ENCODE measurements at regions not wholly inside any gene's neighbourhood (a gene's known extent, or its start where the extent isn't known, plus 50 kb on each side); places are given as distances from the start of the nearest gene placed in this dataset.
A peak's percentile ranks its signal among the peaks of the same experiment; 100 is the strongest.

DNA sequence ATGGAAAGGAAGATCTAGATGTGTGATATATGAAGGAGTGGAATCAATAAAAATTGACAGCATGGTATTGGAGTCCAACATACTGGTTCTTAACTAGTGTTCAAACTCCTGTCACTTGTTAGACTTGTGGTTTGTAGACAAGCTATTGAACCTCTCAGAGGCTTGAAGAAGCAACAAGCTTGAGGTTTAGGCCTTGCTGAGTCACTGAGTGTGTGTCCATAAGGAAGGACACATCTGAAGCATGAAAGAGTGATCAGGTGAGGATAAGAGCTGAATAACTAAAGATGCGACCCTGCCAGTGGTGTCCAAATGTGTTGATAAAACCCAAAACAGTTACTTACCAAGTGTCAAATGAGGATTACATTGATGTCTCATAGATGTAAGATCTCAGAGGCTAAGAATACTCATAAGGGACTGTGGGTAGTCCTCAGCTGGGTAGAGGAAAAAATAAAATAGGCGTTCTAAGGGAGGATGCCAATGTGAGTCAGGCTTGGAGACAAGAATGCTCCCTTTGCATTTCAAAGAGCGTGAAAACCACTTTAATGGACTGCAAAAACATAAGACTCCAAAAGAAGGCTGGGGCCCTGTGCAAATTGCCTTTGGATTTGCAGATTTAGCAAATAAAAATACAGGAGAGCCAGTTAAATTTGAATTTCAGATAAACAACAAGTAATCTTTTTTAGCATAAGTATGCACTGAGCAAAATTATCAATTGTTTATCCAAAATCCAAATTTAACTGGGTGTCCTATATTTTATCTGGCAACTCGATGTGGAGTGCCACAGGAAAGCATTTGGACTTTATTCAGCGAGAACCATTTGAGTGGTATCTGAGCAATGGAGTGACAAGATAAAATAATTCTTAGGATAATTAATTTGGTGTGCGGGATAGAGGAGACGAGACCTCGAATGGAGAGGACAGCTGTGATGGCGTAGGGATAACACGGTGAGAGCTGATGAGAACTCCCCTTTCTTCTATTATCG is 757.3 kb upstream of the WWC1 start:
- DNase-seq (ENCODE audit: extremely low read depth in 1 of 11, low read depth in 9 of 11, low spot score in 4 of 11) = no peak

DNA sequence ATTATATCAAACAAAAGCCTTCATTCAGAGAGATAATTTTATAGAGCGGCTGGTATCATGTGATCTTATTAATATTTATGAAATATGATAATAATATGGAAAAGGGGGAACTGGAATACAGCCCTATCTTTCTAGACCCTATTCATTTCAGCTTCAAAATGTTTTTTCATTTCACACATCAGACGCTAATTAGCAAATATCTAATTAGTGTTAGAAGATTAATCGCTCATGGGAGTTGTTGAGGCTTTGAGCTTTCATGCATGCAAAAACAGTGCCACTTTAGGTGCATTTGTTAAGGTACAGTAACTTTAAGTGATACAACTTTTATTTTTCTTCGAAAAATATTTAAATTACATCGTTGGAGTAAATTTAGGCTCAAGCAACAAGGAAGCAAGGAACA is 751.7 kb upstream of the WWC1 start:
- DNase-seq (ENCODE audit: extremely low read depth in 1 of 11, low read depth in 9 of 11, low spot score in 4 of 11) = no peak

DNA sequence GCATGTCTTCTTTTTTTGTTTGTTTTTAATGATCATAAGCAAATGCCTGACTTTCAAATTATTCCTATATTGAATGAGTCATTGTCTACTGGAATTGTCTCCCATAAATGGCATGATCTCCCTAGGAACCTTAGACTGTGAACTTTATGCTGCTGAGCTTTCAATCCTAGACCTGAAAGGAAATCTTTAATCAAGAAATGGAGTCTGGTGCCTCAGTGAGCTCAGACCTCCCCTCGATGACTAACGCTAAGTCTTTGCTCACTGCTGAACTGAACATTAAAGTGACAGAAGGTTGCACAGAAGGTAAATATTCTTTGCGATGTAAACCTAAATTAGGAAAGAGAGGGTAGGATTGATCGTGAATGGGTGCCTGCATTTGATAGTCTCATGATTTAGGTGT is 745.2 kb upstream of the WWC1 start:
- no peak for DNase-seq (ENCODE audit: extremely low read depth in 1 of 11, low read depth in 9 of 11, low spot score in 4 of 11)

DNA sequence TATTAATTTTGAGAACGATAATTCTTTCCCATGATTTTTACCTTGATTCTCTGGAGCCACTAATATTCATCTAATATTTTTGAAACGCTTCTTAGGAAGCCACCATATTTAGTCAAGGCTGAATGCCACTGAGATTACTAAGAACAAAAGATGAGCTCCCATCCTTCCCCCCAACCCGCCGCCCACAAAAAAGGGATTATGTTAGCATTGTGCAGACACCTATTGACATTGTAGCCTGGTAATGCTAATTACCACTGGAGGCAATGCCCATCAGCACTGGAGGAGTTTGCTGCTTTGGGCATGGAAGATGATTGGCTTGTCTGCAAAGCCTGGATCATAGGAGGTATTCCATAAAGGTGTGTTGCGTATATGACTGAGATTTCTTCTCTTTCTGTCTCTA is 739.1 kb upstream of the WWC1 start:
- DNase-seq (ENCODE audit: extremely low read depth in 1 of 11, low read depth in 9 of 11, low spot score in 4 of 11) = no peak

DNA sequence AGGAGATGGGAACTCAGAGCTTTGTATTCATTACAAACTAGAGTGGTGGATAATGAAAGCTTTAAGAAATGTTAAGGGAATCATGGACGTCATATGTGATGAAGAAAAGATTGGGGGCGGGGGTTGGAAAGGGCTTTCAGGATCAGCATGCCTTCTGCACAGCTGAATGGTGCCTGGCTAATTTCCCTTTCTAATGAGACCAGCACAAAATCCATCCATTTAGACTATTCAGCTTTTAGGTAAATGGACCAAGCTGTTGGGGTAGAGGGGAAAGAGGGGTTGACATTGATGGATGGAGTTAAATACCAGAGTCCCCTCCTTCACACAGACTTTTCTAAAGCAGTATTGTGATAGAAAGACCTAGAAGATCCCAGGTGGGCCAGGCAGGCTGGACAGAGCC is 737.9 kb upstream of the WWC1 start:
- DNase-seq (ENCODE audit: extremely low read depth in 1 of 11, low read depth in 9 of 11, low spot score in 4 of 11) = no peak

DNA sequence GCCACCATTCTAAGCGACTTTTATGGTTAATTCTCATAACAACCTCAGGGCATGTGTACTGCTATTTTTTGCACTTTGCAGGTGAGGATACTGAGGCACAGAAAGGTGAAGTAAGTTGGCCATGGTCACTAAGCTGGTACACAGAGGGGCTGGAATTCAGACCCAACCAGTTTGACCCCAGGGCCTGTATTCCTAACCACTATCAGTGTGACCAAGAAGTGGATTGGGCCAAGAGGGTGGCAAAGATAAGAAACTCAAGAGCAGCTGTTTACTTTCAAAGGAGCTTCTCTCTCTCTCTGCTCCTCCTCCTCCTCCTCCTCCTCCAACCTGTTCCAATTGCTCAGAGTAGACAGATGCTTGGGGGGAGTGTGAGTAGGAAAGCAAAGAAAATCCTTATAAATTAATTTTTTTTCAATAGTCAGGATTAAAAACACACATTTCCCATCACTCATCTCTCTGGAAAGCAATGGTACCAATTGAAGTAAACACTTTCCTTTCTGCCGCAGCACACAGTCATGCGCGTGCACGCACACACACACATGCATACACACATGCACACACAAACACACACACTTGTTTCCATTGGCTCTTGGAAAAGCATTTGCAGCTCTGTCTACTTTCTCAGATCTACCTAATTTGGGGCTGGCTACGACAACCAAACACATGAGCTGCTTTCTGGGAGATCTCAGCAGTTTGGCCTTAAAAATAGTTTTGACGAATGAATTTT is 736.7 kb upstream of the WWC1 start:
- DNase-seq (ENCODE audit: extremely low read depth in 1 of 11, low read depth in 9 of 11, low spot score in 4 of 11) = no peak

DNA sequence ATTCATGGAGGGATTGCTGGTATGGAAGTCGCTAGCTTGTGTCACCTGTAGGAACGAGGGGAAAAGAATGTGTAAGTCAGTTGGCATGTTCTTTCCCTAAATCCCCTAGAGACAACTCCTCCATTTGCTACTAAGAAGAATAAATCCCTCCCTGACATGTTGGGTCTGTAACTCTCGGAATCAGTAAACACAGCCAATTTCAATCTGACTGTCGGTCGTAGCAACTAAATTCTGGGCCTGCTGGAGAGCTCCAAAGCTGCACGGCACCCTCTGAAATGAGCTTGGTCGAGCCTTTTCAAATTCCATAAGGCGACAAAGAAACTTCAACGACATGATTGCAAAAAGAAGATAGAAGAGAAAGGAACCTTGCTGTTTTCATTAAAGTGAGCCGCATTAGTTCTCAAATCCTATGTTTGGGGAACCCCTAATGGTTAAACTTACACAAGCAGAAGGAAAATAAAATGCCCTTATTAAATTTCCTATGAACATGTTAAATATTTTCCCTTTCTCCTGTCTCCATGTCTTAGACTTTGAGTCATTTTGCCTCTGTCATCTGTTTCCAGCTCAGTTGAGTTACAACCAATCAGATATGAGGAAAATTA is 735.8 kb upstream of the WWC1 start:
- DNase-seq (ENCODE audit: extremely low read depth in 1 of 11, low read depth in 9 of 11, low spot score in 4 of 11) = no peak

DNA sequence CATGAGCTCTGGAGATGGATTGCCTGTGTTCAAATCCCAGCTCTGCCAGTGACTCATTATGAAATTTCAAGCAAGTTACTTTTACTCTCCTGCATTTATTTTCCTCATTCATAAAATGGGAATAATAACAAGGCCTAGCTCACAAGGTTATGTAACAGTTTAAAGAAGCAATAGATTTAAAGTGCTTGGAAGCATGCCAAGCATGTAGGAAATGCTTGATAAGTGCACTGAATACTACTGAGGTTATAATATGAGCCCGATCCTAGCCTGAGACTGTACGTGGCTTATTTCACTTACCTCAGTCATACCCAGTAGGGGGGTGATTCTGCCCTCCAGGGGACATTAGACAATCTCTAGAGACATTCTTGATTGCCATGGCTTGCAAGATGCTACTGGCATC is 734.1 kb upstream of the WWC1 start:
- no peak for DNase-seq (ENCODE audit: extremely low read depth in 1 of 11, low read depth in 9 of 11, low spot score in 4 of 11)

DNA sequence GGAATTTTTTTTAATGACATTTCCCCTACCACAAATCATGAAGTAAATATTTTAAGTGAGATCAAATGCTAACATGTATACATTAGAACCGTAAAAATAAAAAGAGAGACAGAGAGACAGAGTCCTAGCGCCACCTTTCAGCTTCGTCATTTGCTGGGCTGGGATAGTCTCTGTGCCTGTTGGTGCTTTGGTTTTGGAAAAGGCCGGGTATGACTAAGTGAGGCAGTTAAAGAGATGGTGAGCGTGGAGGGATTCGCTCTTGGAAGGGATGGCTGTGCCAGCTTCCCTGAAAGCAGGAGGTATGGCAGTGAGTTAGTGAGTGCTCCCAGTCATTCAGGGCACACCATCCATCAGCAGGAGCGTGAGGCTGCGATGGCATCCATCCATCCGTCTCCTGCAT is 729.6 kb upstream of the WWC1 start:
- DNase-seq (ENCODE audit: extremely low read depth in 1 of 11, low read depth in 9 of 11, low spot score in 4 of 11) = no peak

DNA sequence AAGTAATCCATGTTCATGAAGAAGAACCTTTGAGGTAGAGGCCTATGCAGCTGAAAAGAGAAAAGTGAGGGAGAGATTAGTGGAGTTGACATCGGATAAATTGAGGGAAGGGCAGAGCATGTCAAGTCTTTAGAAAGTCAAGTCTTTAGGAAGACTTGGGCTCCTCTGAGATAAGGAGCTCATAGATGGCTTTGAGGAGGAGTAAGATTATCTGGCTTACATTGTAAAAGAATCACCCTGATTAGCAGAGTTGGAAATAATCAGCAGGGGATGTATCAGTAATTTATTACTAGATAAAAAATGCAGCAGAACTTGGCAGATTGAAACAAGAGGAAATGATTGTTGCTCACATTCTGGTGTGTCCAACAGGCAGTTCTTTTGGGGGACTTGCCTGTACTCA is 727.2 kb upstream of the WWC1 start:
- DNase-seq (ENCODE audit: extremely low read depth in 1 of 11, low read depth in 9 of 11, low spot score in 4 of 11) = no peak

DNA sequence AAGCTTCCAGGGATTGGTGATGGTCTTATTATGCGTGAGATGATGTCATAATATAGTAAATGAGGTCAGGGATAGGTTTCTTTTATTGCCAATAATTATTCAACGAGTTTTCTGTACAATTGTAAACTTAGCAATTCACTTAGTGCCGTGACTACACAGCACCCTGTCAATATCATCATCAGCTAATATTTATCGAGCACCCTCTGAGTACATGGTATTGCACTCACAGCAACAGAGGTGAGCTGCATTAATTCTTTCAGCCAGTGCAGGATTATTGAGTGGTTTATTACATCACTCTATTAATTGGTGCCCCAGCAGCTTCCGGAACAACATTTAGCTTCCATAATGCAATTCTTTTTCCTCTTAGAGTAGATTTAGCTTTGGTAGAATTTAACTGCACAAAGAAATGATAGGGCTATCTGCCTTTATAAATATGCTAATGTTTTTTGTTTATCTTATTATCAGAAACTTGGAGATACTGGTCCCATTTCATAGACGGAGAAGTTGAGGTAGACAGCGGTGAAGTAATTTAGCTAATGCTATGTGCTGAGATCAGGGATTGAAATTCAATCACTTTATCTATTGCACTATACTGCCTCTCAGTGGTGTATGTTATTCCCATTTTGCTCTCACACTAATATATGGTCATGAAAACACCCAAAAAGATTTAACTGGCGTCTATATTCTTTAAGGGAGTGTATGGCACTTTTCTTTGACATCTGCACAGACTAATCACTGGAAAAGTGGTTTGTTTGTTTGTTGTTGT is 726.1 kb upstream of the WWC1 start:
- DNase-seq (ENCODE audit: extremely low read depth in 1 of 11, low read depth in 9 of 11, low spot score in 4 of 11) = no peak

DNA sequence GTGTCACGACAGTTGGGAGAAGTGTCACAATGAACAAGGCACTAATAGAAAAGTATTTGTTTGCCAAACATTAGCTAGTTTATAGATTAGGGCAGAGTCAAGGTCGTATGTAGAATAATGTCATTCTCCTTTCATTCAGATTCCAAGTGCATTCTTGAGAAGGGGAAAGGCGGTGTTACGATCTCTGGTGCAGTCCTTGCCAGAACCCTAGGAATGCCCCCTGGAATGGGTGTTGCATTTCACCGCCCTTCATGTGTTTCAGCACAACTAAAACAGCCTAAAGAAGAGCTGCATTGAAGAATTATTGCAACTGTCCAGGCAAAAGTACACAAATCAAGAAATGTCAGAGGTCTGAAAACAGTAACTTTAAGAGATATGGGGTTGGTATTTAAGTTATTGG is 721.0 kb upstream of the WWC1 start:
- no peak for DNase-seq (ENCODE audit: extremely low read depth in 1 of 11, low read depth in 9 of 11, low spot score in 4 of 11)

DNA sequence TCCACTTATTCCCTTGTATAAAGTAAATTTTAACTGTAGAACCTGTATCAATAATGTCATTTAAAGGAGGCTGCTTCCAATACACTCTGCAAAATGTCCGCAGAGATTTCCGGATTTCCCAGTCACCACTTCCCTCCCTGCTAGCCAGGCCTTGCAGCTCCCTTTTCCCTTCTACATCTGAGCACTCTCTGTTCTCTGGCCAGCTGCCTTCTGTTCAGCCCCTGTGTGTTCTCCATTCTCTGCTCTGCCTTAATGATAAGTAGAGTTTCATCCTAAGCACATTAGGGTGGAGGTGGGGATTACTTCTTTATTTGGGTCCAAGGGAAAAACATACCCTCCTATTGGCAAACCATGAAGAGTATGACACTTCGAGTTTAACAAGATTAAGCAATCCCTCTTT is 719.6 kb upstream of the WWC1 start:
- no peak for DNase-seq (ENCODE audit: extremely low read depth in 1 of 11, low read depth in 9 of 11, low spot score in 4 of 11)

DNA sequence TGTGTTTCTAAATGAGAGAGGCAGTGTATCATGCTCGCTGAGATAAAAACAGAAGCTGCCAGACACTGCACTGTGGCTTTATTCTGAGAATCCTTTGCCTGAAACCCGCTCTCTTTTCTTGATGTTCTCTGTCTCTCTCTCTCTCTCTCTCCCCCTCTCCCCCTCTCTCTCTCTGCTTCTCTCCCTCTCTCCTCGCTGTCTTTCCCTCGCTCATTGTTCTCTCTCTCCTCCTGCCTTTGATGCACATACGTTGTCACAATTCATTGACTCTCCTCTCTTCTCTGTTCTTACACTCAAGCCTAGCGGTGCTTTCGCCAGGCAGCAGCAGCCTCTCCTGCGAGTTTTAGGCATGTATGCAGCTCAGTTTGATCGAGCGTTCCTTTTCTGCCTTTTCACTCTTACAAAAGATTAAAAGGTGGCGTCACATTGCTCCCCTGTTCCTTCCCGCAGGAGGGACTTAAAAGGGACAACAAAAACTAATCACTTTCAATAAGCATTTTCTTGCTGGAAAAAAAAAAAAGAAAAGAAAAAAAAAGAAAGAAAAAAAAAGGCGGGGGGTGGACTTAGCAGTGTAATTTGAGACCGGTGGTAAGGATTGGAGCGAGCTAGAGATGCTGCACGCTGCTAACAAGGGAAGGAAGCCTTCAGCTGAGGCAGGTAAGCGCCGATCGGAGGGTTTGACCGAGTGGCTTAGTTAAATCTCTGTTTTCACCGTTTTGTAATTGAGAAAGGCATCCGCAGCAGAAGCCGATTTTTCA is 717.9 kb upstream of the WWC1 start:
- peak in 10 of 11 donors; percentile 32 to 67 (median 52) for DNase-seq (ENCODE audit: extremely low read depth in 1 of 11, low read depth in 9 of 11, low spot score in 4 of 11)

DNA sequence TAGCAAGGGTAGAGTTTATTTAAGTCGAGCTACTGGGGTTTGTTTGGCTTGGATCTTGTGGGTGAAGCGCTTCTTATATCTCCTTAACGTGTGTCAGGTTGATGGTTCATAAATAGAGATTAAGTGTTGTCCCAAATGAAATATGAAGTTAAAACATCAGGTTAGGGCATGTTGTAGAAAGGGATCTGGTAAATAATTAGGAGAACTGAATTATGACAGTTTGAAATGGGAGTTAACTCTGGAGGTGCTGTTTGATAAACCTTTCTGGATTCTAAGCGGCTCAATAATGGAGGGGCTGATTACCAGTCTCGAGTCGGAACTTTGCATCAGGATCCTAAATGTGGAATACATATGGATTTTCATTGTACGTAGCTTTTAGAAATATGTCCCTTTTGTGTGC is 717.0 kb upstream of the WWC1 start:
- no peak for DNase-seq (ENCODE audit: extremely low read depth in 1 of 11, low read depth in 9 of 11, low spot score in 4 of 11)

DNA sequence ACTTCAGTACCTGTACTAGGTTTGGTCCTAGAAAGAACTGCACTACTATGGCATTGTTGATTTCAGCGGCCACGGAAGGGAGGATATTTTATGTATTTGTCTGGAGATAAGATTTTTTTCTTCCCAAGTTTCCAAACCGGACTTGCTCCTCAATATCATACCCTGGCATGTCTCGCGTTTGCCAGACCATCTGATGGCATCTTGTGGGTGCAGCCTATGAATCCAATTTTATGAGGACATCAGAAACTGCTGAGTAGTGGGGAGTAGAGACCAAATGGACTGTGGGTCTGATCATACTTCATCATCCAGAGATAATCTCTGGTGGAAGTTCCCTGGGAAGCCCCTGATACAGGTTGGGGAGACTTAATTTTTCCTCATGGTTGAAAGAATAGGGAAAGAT is 716.1 kb upstream of the WWC1 start:
- no peak for DNase-seq (ENCODE audit: extremely low read depth in 1 of 11, low read depth in 9 of 11, low spot score in 4 of 11)

DNA sequence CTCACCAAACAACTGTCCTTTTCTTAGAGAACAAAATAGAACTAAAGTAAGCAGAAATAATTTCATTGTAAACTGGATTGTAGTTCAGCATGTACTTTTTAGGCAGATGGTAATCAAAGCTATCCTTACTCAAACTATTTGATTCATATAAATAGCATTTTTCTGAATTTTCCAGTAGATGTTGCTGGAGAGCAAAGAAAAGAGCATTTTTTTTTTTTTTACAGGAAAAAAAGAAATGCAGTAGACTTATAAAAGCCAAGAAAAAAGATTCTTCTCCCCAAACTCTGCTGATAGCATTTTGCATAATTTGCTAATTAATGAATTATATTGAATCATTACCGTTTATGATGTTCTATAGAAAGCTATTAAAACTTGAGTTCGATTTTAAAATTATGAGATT is 715.3 kb upstream of the WWC1 start:
- no peak for DNase-seq (ENCODE audit: extremely low read depth in 1 of 11, low read depth in 9 of 11, low spot score in 4 of 11)

DNA sequence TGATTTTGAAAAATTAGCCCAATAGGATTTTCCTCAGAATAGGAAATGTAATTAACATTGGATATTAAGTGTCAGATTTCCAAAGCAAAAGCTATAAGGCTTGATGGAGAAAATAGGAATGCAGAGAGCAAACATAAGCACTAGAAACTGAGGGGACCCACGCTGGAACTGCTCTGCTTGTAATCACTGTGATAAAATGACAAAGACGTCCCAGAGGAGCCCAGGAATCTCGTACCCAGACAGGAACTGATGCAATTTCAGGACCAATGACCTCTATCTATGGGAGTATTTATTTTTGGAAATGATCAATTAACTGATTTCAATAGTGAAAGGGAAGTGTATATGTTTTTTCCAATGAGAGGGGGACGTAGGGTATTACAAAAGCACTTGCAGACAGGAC is 714.5 kb upstream of the WWC1 start:
- no peak for DNase-seq (ENCODE audit: extremely low read depth in 1 of 11, low read depth in 9 of 11, low spot score in 4 of 11)

DNA sequence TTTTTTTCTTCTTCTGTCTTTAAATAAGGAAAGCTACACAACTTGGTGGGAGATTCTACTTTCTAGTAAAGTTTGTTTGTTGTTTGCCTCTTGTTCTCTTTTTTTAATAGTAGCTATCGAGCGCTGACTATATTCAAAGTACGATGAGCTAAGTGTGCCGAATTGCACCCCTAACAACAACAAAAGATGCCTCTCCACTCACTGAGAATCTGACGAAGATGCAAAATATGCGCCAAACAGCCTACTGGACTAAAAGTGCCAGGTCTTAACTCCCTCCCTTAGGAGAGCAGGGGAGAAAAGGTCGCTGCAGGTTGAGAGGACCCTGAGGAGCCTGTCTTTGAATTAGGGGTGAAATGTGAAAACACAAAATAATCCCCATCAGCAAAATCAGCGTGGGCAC is 713.8 kb upstream of the WWC1 start:
- DNase-seq (ENCODE audit: extremely low read depth in 1 of 11, low read depth in 9 of 11, low spot score in 4 of 11) = no peak

Measured in renal cortex interstitium (tissue), 11 donors.